ENCODE measurements at regions not wholly inside any gene's neighbourhood (a gene's known extent, or its start where the extent isn't known, plus 50 kb on each side); places are given as distances from the start of the nearest gene placed in this dataset.

- no peak overlapping the region for H3K27ac Mint-ChIP-seq (ENCODE audit: unreplicated experiment)
- DNase-seq (ENCODE audit: low read depth) (no peak), FAIRE-seq (no peak)
- Histone ChIP-seq H2AFZ (ENCODE audit: low read depth, low read length) (no peak overlapping the region), H3K4me1 (ENCODE audit: insufficient read depth, low read length) (no peaks in the 10 kb centered on the region), H3K27me3 (ENCODE audit: insufficient read depth, low read length) (no peaks in the 10 kb centered on the region), H3K4me3 (ENCODE audit: insufficient read depth, low read depth, low read length) (no peak overlapping the region), H3K9me3 (ENCODE audit: insufficient read depth, low read depth, low read length) (no peaks in the 10 kb centered on the region), H3K9ac (ENCODE audit: low read length) (no peak overlapping the region), H4K20me1 (ENCODE audit: insufficient read depth, low read length) (no peaks in the 10 kb centered on the region), H3K36me3 (ENCODE audit: insufficient read depth, low read length) (no peaks in the 10 kb centered on the region), H3K4me2 (ENCODE audit: low read length) (no peak overlapping the region), H3K79me2 (ENCODE audit: insufficient read depth, low read length) (no peaks in the 10 kb centered on the region), H3K27ac (ENCODE audit: low read depth, low read length) (no peak overlapping the region)
- no peak for TF ChIP-seq EZH2 (IDR thresholded peaks at IDR 0.05; ENCODE audit: insufficient read depth, low read length)
- no peak for TF ChIP-seq CTCF (IDR thresholded peaks at IDR 0.05; ENCODE audit: insufficient read depth, low read depth, low read length)
- peaks cover 14% of the 10 kb centered on the region for H3K9me3 Mint-ChIP-seq (ENCODE audit: unreplicated experiment)
- H3K4me3 Mint-ChIP-seq (ENCODE audit: unreplicated experiment): no peak overlapping the region
- H3K27me3 Mint-ChIP-seq (ENCODE audit: low read depth, unreplicated experiment): peaks cover 2% of the 10 kb centered on the region
- H3K36me3 Mint-ChIP-seq (ENCODE audit: low read depth, unreplicated experiment): no peaks in the 10 kb centered on the region
- no peaks in the 10 kb centered on the region for H3K4me1 Mint-ChIP-seq (ENCODE audit: low read depth, unreplicated experiment)
Measured at GRCh38 chr7:153388611-153389010, 629.1 kb downstream of the ACTR3B start.

GRCh38 chr7:153389261-153389660 lies 629.7 kb downstream of the ACTR3B start:
- H3K9me3 ChIP-seq (ENCODE audit: insufficient read depth, low read depth, low read length): no peaks in the 10 kb centered on the region
- no peaks in the 10 kb centered on the region for H3K4me1 ChIP-seq (ENCODE audit: insufficient read depth, low read length)
- H3K79me2 ChIP-seq (ENCODE audit: insufficient read depth, low read length): no peaks in the 10 kb centered on the region
- TF ChIP-seq CTCF (IDR thresholded peaks at IDR 0.05; ENCODE audit: insufficient read depth, low read depth, low read length) (no peak), EZH2 (IDR thresholded peaks at IDR 0.05; ENCODE audit: insufficient read depth, low read length) (no peak)
- no peaks in the 10 kb centered on the region for H3K36me3 ChIP-seq (ENCODE audit: insufficient read depth, low read length)
- DNase-seq (ENCODE audit: low read depth): no peak
- no peak overlapping the region for H3K4me2 ChIP-seq (ENCODE audit: low read length)
- H3K4me1 Mint-ChIP-seq (ENCODE audit: low read depth, unreplicated experiment): no peaks in the 10 kb centered on the region
- H4K20me1 ChIP-seq (ENCODE audit: insufficient read depth, low read length): no peaks in the 10 kb centered on the region
- H3K36me3 Mint-ChIP-seq (ENCODE audit: low read depth, unreplicated experiment): no peaks in the 10 kb centered on the region
- no peak overlapping the region for H2AFZ ChIP-seq (ENCODE audit: low read depth, low read length)
- H3K4me3 Mint-ChIP-seq (ENCODE audit: unreplicated experiment): no peak overlapping the region
- no peak overlapping the region for H3K27ac Mint-ChIP-seq (ENCODE audit: unreplicated experiment)
- peaks cover 2% of the 10 kb centered on the region for H3K27me3 Mint-ChIP-seq (ENCODE audit: low read depth, unreplicated experiment)
- no peak overlapping the region for H3K9ac ChIP-seq (ENCODE audit: low read length)
- no peak overlapping the region for H3K27ac ChIP-seq (ENCODE audit: low read depth, low read length)
- no peak for FAIRE-seq
- peaks cover 14% of the 10 kb centered on the region for H3K9me3 Mint-ChIP-seq (ENCODE audit: unreplicated experiment)
- no peaks in the 10 kb centered on the region for H3K27me3 ChIP-seq (ENCODE audit: insufficient read depth, low read length)
- no peak overlapping the region for H3K4me3 ChIP-seq (ENCODE audit: insufficient read depth, low read depth, low read length)

- Histone ChIP-seq H3K4me2 (ENCODE audit: low read length) (no peak overlapping the region), H3K79me2 (ENCODE audit: insufficient read depth, low read length) (no peaks in the 10 kb centered on the region), H3K9ac (ENCODE audit: low read length) (no peak overlapping the region), H3K27ac (ENCODE audit: low read depth, low read length) (no peak overlapping the region), H4K20me1 (ENCODE audit: insufficient read depth, low read length) (no peaks in the 10 kb centered on the region), H3K27me3 (ENCODE audit: insufficient read depth, low read length) (no peaks in the 10 kb centered on the region), H3K4me1 (ENCODE audit: insufficient read depth, low read length) (no peaks in the 10 kb centered on the region), H2AFZ (ENCODE audit: low read depth, low read length) (no peak overlapping the region), H3K9me3 (ENCODE audit: insufficient read depth, low read depth, low read length) (peaks cover 1% of the 10 kb centered on the region), H3K36me3 (ENCODE audit: insufficient read depth, low read length) (no peaks in the 10 kb centered on the region), H3K4me3 (ENCODE audit: insufficient read depth, low read depth, low read length) (no peak overlapping the region)
- no peak overlapping the region for H3K4me3 Mint-ChIP-seq (ENCODE audit: unreplicated experiment)
- no peaks in the 10 kb centered on the region for H3K4me1 Mint-ChIP-seq (ENCODE audit: low read depth, unreplicated experiment)
- H3K27ac Mint-ChIP-seq (ENCODE audit: unreplicated experiment): no peak overlapping the region
- TF ChIP-seq EZH2 (IDR thresholded peaks at IDR 0.05; ENCODE audit: insufficient read depth, low read length) (no peak), CTCF (IDR thresholded peaks at IDR 0.05; ENCODE audit: insufficient read depth, low read depth, low read length) (no peak)
- H3K36me3 Mint-ChIP-seq (ENCODE audit: low read depth, unreplicated experiment): no peaks in the 10 kb centered on the region
- DNase-seq (ENCODE audit: low read depth) (no peak), FAIRE-seq (no peak)
- peaks cover 12% of the 10 kb centered on the region for H3K9me3 Mint-ChIP-seq (ENCODE audit: unreplicated experiment)
- peaks cover 2% of the 10 kb centered on the region for H3K27me3 Mint-ChIP-seq (ENCODE audit: low read depth, unreplicated experiment)
Measured at GRCh38 chr7:153390955-153391354, 631.4 kb downstream of the ACTR3B start.
